HG03095 (cell line): ENCODE measurements at regions not wholly inside any gene's neighbourhood (a gene's known extent, or its start where the extent isn't known, plus 50 kb on each side); places are given as distances from the start of the nearest gene placed in this dataset.
"Not testable (repeated sequence)": the region's sequence is repeated elsewhere in the genome, so short reads cannot be mapped to it uniquely, and the experiment has no call there.

ENCODE experiments used
- ATAC-seq: cut with Tn5 transposase; IDR thresholded peaks from one replicate; pipeline ENCODE4 v1.9.1; 2021; ENCODE audit warnings: moderate library complexity; ENCODE audit not compliant: unreplicated experiment

DNA sequence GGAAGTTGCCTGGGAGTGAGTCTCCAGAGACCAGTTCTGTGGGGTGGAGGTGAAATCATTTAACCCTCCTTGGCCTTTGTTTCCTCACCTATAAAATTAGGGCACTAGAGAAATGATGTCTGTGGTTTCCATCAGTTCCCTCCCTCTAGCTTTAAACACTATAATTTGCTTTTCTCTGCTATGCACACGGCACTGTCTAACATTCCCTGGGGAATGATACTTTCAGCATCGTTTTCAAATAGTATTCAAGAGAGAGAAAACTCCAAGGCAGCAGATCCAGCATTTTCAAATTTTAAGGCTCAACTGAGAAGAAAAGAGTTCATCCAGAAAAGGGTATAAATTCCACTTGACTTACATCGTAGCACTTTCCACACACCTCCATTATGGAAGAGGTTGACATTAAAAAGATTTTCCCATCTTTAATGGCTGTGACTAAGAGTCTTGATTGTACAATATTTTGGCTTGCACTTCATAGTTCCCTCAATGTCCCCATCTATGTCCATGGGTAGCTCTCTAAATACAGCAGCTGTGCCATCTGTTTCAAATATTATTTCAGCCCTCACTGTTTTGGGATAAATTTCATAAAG lies 137.7 kb upstream of the ZPLD1 start:
- ATAC-seq = no peak

DNA sequence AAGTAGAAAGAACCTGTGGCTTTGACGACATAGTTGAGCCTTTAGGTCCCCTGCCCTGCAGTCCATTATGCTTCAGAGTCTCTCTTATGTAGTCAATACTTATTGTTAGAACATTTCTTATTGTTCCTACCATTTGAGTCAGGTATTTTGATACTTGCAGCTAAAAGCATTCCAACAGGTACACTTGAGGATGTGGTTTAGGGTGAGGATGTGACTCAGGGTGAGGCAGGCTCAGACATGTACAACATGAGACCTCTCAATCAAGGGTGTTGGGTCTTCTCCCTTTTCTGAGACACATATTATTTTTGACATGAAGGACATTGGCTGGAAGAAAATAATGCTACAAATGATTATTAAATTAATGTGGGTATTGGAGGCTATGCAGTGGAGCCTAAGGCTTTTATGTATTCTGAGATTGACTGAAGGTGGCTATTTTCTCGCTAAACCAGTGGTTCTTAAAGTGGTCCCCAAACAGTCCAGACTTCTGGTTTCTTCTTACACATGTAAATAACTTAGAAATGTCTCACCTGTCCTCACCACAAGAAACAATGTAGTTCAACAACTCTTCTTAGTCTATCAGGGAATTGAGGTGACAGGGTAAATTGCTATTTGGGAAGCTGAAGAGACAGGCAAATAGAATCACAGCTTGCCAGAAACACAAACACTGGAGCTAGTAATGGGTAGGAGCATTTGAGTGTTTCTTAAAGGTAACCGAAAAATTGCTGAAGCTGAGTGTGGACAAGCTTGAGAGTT lies 135.5 kb upstream of the ZPLD1 start:
- no peak for ATAC-seq

DNA sequence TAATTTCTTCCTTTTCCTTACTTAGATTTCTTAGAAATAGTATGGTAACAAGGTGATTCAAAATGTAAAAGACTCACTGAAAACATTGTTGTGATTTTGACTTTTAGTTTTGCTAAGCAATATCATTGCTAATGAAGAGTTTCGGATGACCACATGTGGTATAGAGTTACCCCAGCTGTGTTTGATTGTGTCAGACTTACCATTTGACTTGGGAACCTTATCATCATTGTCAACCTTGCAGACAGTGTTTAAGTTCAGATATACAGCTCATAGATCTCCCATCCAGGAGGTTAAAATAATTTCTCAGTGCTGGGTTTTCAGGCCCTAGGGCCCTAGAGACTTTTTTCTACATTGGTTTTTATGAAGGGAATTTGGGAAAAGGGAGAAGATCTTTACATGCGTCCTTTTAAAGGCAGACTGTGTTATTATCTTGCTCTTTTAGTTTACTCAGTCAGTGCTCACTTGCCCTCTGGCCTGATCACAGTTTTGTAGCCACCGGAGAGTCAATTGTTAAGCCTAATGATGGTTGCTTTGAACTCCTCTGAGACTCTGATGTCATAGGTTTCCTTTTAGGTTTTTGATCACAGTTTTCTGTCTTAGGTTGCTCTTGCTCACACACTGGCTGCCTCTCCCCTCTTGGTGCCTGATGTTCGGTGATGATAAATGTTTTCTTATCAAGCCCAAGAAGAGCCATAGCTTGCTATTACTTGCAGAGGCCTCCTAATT lies 133.5 kb upstream of the ZPLD1 start:
- ATAC-seq = no peak

DNA sequence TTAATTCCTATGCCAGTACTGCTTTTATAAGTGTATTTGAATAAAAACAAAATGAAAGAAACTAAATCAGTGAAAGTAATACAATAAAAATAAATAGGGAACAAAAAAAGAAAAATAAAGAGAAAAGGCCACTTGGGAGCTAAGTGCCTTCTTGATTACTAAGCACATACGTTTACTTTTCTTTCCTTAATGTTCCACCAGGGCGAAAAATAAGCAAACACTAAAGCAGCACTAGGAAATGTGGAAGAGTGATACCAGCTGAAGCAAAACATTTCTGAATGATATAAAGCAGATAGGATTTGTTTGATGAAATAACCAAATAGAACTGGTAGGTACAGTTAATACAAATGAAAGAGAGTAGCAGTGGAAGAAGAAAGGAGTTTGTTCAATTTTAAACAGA lies 132.8 kb upstream of the ZPLD1 start:
- no peak for ATAC-seq

- no peak for ATAC-seq
Measured at GRCh38 chr3:102304550-102304949, 130.3 kb upstream of the ZPLD1 start.

DNA sequence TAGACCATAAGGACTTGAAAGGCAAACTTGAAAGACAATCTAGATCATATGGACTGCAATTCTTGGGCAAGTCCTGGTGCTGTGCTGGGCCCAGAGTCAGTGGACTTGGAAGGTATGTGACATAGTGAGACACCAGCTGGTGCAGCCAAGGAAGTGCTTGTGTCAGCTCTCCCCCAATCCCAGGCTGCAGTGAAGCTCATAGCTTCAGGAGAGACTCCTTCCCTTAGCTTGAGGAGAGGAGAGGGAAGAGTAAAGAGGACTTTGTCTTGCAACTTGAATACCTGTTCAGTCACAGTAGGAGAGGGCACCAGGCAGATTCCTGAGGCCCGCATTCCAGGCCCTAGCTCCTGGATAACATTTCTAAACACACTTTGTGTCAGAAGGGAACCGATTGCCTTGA lies 127.4 kb upstream of the ZPLD1 start:
- no peak for ATAC-seq

DNA sequence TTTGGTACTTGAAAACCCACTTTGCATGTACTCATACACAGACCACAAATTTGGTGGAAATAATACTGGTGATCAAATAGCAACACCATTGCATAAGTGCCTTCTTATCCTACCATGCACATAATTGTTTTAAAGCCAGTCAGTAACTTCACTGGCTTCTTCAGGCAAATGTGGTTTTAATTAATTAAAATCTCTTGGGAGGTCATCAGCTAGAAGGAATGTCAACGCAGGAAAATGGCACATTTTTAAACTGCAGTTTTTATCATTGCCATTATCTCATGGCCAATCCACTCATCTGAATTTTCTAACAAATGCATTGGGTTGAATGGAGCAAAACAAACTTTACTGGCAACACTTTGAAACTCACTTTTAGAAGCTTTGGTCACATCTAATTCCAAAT lies 105.7 kb upstream of the ZPLD1 start:
- no peak for ATAC-seq

- no peak for ATAC-seq
Measured at GRCh38 chr3:102329561-102329960, 105.3 kb upstream of the ZPLD1 start.

GRCh38 chr3:102332205-102332604 lies 102.6 kb upstream of the ZPLD1 start:
- ATAC-seq = no peak

DNA sequence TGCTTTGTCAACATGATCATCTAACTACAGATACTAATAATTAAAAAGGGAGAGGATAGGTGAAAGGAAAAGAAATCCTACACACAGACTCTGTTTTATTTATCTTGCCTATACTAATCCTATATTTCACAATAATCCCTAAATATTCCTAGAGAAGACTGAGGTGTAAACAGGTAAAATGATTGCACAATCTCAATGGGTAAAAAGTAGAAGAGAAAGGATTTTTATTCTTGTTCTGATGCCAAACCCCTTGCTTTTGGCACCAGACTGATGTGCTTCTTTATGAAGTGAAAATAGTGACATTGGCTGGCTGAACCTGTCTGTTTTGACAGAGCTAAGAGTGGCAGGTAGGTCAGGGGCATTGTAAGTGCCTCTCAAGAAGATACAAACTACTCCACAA lies 101.9 kb upstream of the ZPLD1 start:
- no peak for ATAC-seq

GRCh38 chr3:102336130-102336529 lies 98.7 kb upstream of the ZPLD1 start:
- ATAC-seq = no peak

DNA sequence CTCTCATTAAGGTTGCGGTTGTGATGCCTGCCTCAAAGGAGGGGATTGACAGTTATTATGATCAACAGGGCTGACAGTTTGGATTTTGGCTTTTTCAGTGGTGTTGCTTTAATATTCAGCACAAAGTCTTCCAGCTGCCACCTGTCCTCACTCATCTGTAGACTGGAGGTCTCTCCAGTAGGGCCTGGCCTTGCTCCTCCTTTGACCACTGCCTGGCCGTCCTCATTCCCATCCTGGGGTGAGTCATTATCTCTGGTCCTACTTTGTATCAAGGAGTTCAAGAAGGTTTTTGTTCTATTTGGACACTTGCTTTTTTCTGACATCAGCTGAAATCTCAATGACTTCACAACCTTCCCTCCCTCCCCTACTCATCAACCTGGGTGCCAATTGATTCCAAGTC lies 95.1 kb upstream of the ZPLD1 start:
- no peak for ATAC-seq

DNA sequence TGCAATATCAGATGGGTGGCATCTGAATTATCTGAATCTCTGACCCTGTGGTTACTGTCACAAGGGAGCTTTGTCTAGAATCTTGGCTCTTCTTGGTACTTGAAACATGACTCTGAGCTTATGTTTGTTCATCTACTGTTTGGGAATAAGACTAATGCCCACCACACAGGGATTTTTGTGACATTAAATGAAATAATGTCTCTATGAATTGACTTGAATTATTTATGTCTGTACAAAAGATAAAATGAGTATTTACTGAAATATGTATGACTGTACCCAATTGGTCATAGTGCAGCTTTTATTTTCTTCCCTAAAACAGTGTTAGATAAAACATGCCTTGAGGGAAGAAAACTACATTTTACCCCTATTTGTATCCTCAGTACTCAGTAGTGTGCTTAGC lies 87.9 kb upstream of the ZPLD1 start:
- ATAC-seq = no peak

GRCh38 chr3:102348904-102349303 lies 85.9 kb upstream of the ZPLD1 start:
- ATAC-seq = no peak

DNA sequence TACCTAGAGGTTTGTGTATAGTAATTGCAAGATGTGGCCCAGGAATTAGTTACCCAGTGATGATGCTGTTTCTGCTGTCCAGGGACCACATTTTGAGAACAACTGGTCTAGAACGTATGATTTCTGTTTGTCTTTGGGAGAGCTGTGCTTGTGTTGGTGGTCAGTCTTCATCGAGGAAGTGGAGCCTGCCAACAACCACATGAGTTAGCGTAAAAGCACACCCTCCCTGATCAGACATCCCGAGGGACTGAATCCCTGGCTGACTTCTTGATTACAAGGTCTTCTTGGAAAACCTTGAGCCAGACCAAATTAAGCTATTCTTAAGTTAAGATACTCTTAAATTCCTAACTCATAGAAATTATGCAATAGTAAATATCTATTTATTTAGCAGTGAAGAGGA lies 81.7 kb upstream of the ZPLD1 start:
- no peak for ATAC-seq

- no peak for ATAC-seq
Measured at GRCh38 chr3:102353805-102354204, 81.0 kb upstream of the ZPLD1 start.

- ATAC-seq = no peak
Measured at GRCh38 chr3:102354818-102355515, 79.8 kb upstream of the ZPLD1 start.

DNA sequence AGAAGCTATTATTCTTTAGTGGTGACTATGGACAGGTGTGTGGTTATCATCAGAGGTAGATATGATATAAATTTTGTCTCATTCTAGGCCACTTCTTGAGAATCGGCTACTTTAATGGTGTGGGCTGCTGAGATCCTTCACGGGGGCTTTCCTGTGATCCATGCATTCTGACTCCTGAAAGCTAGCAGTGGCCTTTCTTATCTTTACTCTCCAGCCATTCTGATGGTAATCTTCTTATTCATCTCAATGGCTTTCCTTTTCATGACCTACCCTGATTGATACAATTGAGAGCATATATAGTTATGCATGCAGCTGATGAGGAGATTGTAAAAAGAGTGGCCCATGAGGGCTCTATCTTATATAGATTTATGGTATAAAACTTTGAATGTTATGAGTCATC lies 78.3 kb upstream of the ZPLD1 start:
- ATAC-seq = no peak

DNA sequence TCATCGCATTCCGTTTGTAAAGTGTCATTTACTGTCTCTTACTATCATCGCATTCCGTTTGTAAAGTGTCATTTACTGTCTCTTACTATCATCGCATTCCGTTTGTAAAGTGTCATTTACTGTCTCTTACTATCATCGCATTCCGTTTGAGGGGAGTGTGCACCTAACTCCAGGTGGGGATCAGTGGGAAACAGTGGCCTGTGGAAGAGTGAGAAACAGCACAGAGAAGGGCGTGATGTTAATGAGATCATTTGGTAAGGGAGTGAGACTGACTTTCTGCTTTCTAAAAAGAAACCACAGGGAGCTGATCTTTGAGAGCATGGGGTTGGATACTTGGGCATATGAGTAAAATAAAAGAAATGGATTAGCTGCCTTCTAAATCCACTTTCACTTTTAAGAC lies 77.5 kb upstream of the ZPLD1 start:
- not testable (repeated sequence) for ATAC-seq

- ATAC-seq = no peak
Measured at GRCh38 chr3:102360183-102360860, 74.5 kb upstream of the ZPLD1 start.

DNA sequence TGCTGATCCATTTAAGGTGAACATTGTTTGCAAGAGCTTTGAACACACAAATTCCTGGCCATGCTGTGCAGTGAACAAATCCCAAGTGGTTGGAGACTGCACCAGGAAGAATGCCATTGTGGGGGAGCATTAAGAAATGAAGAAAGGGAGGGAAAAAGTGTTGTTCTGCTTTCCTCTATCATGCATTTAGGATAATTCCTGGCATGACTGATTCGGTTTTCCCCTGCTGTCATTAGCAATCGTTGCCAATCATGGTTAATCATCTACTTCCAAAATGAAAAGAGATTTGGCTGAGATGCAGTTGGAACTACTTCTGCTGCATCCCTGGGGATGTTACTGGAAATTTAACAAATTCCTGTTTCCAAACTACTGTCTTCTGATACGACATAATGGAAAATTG lies 73.7 kb upstream of the ZPLD1 start:
- no peak for ATAC-seq
